Thoracic aorta (tissue), 2 donors: ENCODE measurements at regions not wholly inside any gene's neighbourhood (a gene's known extent, or its start where the extent isn't known, plus 50 kb on each side); places are given as distances from the start of the nearest gene placed in this dataset.
"Not testable (repeated sequence)": the region's sequence is repeated elsewhere in the genome, so short reads cannot be mapped to it uniquely, and the experiment has no call there.

Experiments
- ATAC-seq: fragments of 150-250 bp; one replicate; pipeline ENCODE4 v1.8.0; 2017; ENCODE audit warnings: low read depth; ENCODE audit not compliant: insufficient number of reproducible peaks, low FRiP score
- DNase-seq: peaks from one replicate; pipeline ENCODE4 v3.0.0-alpha.2; 2020; ENCODE audit warnings: low spot score
- H3K27ac ChIP-seq, 2 donors: fragments of 200-600 bp; sonication (generic); 1 replicate in 1 of 2; 2 replicates in 1 of 2; pipeline ENCODE4 v1.5.1; 2016; ENCODE audit warnings: mild to moderate bottlenecking in 2 of 2, moderate library complexity in 2 of 2
- H3K27me3 ChIP-seq: fragments of 200-600 bp; sonication (generic); replicated peaks from 2 replicates; pipeline ENCODE4 v1.6.0; 2016; ENCODE audit warnings: mild to moderate bottlenecking; ENCODE audit not compliant: insufficient read depth
- H3K36me3 ChIP-seq: fragments of 200-600 bp; sonication (generic); one replicate; pipeline ENCODE4 v1.5.1; 2016
- H3K4me1 ChIP-seq, 2 donors: fragments of 200-600 bp; sonication (generic); 1 replicate in 1 of 2; 2 replicates in 1 of 2; pipeline versions ENCODE4 v1.5.1 to v1.6.0; 2016; ENCODE audit warnings: low read depth in 2 of 2, mild to moderate bottlenecking in 1 of 2; ENCODE audit not compliant: control insufficient read depth in 1 of 2
- H3K4me3 ChIP-seq: fragments of 200-600 bp; sonication (generic); 2 replicates; pipeline ENCODE4 v1.5.1; 2016; ENCODE audit warnings: mild to moderate bottlenecking
- H3K9me3 ChIP-seq: fragments of 200-600 bp; sonication (generic); 2 replicates; pipeline ENCODE4 v1.5.1; 2016
- CTCF ChIP-seq: fragments of 200-600 bp; sonication (generic); IDR thresholded peaks from one replicate; pipeline ENCODE4 v1.5.1; 2019; ENCODE audit warnings: antibody characterized with exemption

- Histone ChIP-seq H3K4me3 (peak overlapping the region; percentile 24), H3K4me1 (peaks cover 0 to 18% of the 10 kb centered on the region in 2 donors), H3K9me3 (no peaks in the 10 kb centered on the region), H3K36me3 (no peaks in the 10 kb centered on the region), H3K27ac (peak overlapping the region; percentile 15 to 23), H3K27me3 (no peaks in the 10 kb centered on the region)
- no peak for TF ChIP-seq CTCF
- DNase-seq, result no peak
- no peak for ATAC-seq
These were observed 272.3 kb upstream of the SEMA3C start for GRCh38 chr7:81190997-81191768.

DNA sequence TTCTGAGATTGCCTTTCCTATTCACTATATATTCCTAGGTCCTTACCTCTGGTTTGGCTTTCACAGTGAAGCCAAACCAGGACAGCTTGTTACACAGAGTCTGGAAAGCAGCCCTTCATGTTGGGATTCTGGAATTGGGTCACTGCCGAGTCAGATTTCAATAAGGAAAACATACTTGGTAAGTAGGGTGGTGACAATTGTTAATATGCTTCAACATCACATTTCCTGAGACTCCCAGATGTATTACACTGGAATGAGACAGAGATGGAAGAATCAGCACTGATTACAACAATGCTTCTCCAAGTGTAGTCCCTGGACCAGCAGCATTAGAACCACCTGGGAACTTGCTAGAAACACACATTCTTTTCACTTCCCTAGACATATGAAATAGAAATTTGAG is 268.9 kb upstream of the SEMA3C start:
- Histone ChIP-seq H3K4me3 (no peak overlapping the region), H3K9me3 (no peaks in the 10 kb centered on the region), H3K27ac (no peak overlapping the region), H3K27me3 (no peaks in the 10 kb centered on the region), H3K4me1 (peaks cover 0 to 18% of the 10 kb centered on the region in 2 donors), H3K36me3 (no peaks in the 10 kb centered on the region)
- no peak for ATAC-seq
- no peak for DNase-seq
- TF ChIP-seq CTCF, result no peak

DNA sequence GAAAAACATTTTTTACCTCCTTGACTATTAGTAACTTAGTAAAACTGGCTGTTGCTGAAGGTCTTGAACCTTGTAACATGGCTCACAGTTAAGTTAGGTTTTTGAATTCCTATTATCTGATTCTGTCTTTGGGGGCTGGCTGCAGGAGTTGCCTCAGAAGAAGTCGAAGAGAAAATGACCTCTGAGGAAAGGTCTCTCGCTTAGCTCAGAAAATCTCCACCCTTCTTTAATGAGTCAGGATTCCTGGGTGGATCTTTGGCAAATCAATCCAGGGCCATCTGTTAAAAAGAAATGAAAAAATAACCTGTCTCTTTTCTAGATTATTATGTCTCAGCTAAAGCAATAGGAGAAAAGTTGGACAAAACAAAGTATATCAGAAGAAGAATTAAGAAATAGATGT is 267.8 kb upstream of the SEMA3C start:
- Histone ChIP-seq H3K27me3 (no peaks in the 10 kb centered on the region), H3K4me3 (no peak overlapping the region), H3K36me3 (no peaks in the 10 kb centered on the region), H3K27ac (no peak overlapping the region), H3K4me1 (peaks cover 0 to 15% of the 10 kb centered on the region in 2 donors), H3K9me3 (no peaks in the 10 kb centered on the region)
- DNase-seq, result no peak
- TF ChIP-seq CTCF, result no peak
- no peak for ATAC-seq

DNA sequence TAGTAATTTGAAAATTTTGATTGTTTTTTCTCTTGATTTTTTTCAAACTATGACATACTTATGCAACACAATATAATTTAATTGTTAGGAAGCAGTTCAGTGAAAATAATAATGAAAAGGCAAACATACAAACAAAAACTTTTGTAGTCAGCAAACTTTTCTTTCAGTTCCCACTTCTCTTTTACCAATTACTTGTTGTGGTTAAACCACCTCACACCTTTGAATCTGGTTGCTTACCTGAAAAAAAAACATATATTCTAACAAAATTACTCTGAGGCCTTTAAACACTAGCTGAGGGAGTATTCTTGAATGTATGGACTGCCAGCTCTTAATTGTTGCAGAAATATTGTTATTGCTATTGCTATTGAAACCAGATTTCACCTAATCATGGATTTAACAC is 266.2 kb upstream of the SEMA3C start:
- Histone ChIP-seq H3K36me3 (no peaks in the 10 kb centered on the region), H3K4me3 (no peak overlapping the region), H3K27ac (no peak overlapping the region), H3K9me3 (no peaks in the 10 kb centered on the region), H3K4me1 (no peaks in the 10 kb centered on the region), H3K27me3 (no peaks in the 10 kb centered on the region)
- DNase-seq (no peak), ATAC-seq (no peak)
- TF ChIP-seq CTCF, result no peak

- no peak overlapping the region for H3K4me3 ChIP-seq
- H3K27me3 ChIP-seq, result no peaks in the 10 kb centered on the region
- H3K4me1 ChIP-seq, result no peaks in the 10 kb centered on the region
- ATAC-seq (no peak), DNase-seq (no peak)
- no peak for TF ChIP-seq CTCF
- no peaks in the 10 kb centered on the region for H3K9me3 ChIP-seq
- H3K36me3 ChIP-seq, result no peaks in the 10 kb centered on the region
- H3K27ac ChIP-seq, result no peak overlapping the region
These were observed 264.5 kb upstream of the SEMA3C start for GRCh38 chr7:81183326-81183725.

- not testable (repeated sequence) for ATAC-seq, H3K4me1 ChIP-seq, H3K4me3 ChIP-seq, H3K36me3 ChIP-seq, DNase-seq, H3K27ac ChIP-seq, H3K27me3 ChIP-seq, H3K9me3 ChIP-seq
These were observed 263.2 kb upstream of the SEMA3C start for GRCh38 chr7:81182056-81182455.
